GM21619 (cell line): ENCODE measurements at regions not wholly inside any gene's neighbourhood (a gene's known extent, or its start where the extent isn't known, plus 50 kb on each side); places are given as distances from the start of the nearest gene placed in this dataset.
"Not testable (repeated sequence)": the region's sequence is repeated elsewhere in the genome, so short reads cannot be mapped to it uniquely, and the experiment has no call there.

Source experiments
- ATAC-seq: cut with Tn5 transposase; IDR thresholded peaks from one replicate; pipeline ENCODE4 v1.9.1; 2021; ENCODE audit not compliant: unreplicated experiment

DNA sequence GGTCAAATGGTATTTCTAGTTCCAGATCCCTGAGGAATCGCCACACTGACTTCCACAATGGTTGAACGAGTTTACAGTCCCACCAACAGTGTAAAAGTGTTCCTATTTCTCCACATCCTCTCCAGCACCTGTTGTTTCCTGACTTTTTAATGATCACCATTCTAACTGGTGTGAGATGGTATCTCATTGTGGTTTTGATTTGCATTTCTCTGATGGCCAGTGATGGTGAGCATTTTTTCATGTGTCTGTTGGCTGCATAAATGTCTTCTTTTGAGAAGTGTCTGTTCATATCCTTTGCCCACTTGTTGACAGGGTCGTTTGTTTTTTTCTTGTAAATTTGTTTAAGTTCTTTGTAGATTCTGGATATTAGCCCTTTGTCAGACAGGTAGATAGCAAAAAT, 269.9 kb upstream of the NREP start:
- not testable (repeated sequence) for ATAC-seq

GRCh38 chr5:112025757-112026156, 268.8 kb upstream of the NREP start:
- ATAC-seq: peak; percentile 83

DNA sequence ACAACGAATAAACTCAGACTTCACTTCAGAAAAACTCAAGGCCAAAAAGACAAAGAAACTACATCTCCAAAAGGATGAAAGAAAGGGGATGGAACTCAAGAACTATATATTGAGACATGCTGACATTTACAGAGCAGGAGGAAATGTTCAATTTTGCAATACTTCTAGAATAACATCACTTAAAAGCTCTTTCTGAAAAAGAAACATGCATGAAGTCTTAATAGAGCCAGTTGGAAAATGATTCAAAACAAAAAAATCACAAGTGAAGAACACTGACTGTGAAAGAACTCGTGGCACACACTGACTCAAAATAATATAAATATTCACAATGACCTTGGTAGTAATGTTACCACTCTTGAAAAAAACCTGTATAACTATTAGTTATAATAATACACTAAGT, 267.8 kb upstream of the NREP start:
- ATAC-seq: no peak

- no peak for ATAC-seq
Observed at GRCh38 chr5:112024221-112024620, 267.2 kb upstream of the NREP start.

DNA sequence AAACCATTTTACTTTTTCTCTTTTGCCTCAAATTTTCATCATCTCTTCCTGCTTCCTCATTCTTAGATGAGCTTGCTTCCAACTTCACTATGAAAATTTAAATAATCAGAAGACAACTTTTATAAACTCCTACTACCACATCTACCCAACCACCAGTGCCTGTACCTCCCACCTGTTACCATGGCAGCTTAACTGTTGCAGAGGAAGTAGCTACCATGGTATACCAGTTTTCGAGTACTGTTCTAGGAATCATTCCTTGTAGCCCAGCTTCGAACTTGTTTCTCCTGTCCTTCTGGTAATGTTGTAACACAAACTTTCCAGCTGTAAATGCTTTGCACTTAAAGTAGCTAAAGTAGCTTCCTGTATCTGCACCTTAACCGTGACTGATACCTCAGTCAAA, 266.8 kb upstream of the NREP start:
- ATAC-seq: no peak

DNA sequence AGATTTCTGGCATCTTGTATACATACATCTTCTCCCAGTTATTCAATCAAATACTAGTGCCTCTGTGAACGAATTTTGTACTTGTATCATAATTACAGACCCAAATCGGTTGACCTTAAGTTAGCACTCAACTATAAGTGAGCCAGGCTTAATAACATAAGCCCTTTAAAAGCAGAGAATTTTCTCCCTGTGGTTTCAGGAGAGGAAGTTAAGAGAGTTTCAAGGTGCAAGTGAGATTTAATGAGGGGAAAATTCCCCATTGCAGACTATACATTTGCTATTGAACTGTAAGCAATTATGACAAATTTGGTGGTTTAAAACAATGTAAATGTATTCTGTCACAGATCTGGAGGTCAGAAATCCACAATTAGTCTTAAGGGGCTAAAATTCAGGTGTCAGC, 261.9 kb upstream of the NREP start:
- no peak for ATAC-seq

DNA sequence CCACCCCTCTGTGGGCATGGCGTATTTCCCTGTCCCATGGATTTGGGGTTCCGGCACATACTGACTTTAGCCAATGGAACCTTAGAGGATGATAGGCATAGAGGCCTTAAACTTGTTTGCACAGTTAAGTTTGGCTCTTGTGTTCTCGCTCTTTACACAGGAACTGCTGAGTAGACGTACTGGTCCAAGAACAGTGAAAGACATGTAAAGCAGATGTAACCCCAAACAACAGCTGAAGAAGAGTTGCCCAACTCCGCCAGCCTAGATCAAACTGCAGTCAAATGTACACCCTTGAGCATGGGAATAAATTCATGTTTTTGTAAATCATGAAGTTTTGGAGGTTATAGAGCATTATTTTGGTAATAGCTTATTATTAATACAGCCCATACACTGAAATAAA, 260.0 kb upstream of the NREP start:
- no peak for ATAC-seq

- ATAC-seq: no peak
Observed at GRCh38 chr5:112014783-112015395, 257.9 kb upstream of the NREP start.

- ATAC-seq: no peak
Observed at GRCh38 chr5:112013660-112014059, 256.7 kb upstream of the NREP start.

GRCh38 chr5:112012104-112012503, 255.1 kb upstream of the NREP start:
- no peak for ATAC-seq

GRCh38 chr5:112010475-112010874, 253.5 kb upstream of the NREP start:
- ATAC-seq: no peak

- no peak for ATAC-seq
Observed at GRCh38 chr5:112006721-112007120, 249.7 kb upstream of the NREP start.

DNA sequence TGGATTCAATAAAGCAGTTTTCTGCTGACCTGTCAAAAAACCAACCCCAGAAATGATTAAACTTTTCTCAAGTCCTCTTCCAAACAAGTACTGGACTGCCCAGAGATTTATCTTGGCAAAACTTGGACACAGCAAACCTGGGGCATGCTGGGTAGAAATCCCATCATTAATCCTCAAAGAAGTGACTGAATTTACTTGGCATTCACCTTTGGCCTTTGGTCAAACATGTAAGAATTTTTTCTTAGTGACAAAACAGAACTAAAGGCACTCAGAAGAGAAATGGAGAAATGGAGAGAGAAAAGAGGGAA, 248.6 kb upstream of the NREP start:
- no peak for ATAC-seq

DNA sequence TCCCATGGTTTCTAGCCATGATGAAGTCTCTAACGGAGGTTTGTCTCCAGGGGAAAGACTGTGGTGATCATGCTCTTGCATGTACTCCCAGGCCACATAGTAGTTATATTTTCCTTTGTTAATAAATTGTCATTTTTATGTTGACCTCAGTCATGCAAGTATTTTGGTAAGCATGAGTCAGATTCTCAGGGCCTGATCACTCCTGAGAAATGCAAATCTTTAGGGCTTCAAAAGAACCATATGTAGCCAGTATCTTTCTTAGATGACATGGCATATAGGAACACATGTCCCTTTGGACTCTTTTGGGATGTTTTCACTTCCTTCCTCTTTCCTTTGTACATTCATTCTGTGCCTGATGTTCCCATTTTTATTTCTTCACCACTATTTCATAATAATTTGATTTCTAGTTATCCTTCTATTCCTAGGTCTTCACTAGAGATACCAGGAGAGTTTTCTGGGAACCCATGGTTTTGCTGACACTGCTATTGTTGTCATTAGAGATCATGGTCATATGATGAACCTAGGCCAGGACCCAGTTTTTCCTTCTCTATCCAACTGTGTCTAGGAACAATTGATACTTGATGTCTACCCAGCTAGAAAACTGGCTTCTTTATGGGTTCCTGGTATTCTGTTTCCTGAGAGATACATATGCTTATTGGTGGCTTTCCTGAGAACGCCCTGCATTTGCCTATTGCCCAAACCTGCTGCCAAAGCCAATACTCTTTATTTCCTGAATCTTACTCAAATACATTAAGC, 248.1 kb upstream of the NREP start:
- peak; percentile 87 for ATAC-seq

DNA sequence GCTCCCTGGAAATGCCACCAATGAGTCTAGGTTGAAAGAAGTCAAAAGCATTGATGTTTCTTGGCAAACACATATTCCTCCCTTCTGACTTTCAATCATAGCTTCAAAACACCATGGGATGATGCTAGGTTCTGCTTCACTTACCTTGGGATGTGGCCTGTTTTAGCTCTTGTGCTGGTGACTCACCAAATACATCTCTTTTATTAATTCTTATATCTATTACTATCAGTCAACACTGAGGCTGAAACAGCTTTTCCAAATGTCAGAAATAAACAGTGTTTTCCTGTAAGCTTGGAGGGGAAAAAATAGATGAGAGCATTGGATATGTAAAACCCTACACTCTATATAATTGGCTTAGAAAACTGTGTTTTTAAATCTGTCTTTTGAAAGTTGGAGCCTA, 245.4 kb upstream of the NREP start:
- no peak for ATAC-seq

- no peak for ATAC-seq
Observed at GRCh38 chr5:111999286-111999685, 242.3 kb upstream of the NREP start.

GRCh38 chr5:111998871-111999270, 241.9 kb upstream of the NREP start:
- ATAC-seq: no peak

- ATAC-seq: no peak
Observed at GRCh38 chr5:111997711-111998110, 240.7 kb upstream of the NREP start.

- no peak for ATAC-seq
Observed at GRCh38 chr5:111997308-111997707, 240.3 kb upstream of the NREP start.

GRCh38 chr5:111996574-111996973, 239.6 kb upstream of the NREP start:
- ATAC-seq: peak; percentile 52

DNA sequence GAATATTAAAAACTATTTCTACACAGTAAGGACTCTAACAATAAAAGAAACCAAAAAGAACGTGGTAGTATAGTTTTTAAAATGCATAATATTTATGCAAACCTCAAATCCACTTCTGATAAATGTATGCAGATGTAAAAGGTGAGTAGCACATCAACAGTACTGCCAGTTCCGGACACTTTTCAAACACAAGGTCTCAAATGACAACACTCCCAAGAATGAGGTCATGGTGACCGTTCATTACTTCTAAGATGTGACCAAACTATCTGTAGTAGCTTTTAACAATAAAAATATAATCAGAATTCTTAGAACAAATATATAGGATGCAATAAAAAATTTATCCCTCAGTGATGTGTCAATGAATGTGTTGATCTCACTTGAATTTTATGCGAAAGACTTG, 238.7 kb upstream of the NREP start:
- ATAC-seq: no peak

DNA sequence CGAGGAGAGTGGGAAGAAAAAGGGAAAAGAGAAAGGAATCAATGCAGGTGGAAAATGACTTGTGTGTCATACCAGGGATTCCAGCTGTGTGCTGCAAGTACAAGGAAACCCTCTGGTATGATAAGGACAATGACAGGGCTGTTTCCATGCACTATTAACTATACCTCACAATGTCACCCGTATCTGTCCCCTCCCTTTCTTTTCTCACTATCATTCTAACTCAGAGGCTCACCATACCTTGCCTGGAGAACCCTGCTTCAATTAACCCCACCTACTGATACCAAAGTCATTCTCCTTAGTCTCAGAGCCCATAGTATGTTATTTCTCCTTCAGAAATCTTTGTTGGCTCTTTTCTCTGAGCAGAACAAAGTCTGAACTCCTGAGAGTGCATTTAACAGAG, 236.2 kb upstream of the NREP start:
- ATAC-seq: no peak

- peak; percentile 67 for ATAC-seq
Observed at GRCh38 chr5:111984044-111984443, 227.1 kb upstream of the NREP start.
